ENCODE measurements at regions not wholly inside any gene's neighbourhood (a gene's known extent, or its start where the extent isn't known, plus 50 kb on each side); places are given as distances from the start of the nearest gene placed in this dataset.
A peak's percentile ranks its signal among the peaks of the same experiment; 100 is the strongest.

DNA sequence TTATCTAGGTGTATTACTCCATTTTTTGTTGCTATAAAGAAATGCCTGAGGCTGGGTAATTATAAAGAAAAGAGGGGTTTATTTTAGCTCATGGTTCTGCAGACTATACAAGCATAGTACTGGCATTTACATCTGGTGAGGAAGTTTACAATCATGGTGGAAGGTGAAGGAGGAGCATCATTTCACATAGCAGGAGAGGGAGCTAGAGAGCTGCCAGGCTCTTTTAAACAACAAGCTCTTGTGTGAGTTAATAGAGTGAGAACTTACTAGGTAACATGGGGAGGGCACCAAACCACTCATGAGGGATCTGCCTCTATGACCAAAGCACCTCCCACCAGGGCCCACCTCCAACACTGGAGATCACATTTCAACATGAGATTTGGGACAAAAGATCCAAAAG, 221.7 kb upstream of the GPC6 start:
- peaks cover 4% of the 10 kb centered on the region; the same call in 1 of the 2 replicates for H3K9me3 ChIP-seq
- no peak overlapping the region for H3K27ac ChIP-seq (ENCODE audit: low read depth in 2 of 2, low read length in 1 of 2)
- TF ChIP-seq FOXJ3 (CRISPR knock-in tag; IDR thresholded peaks at IDR 0.05) (no peak), RXRA (IDR thresholded peaks at IDR 0.05; ENCODE audit: borderline replicate concordance, low read depth) (no peak), EP300 (IDR thresholded peaks at IDR 0.05; ENCODE audit: borderline replicate concordance in 1 of 2, low read depth in 1 of 2, low read length in 1 of 2) (no peak), RAD21 (IDR thresholded peaks at IDR 0.05; ENCODE audit: low read length) (peak; percentile 29), TEAD4 (IDR thresholded peaks at IDR 0.05; ENCODE audit: borderline replicate concordance, insufficient read depth) (no peak)
- TF ChIP-seq, protein P1, sequence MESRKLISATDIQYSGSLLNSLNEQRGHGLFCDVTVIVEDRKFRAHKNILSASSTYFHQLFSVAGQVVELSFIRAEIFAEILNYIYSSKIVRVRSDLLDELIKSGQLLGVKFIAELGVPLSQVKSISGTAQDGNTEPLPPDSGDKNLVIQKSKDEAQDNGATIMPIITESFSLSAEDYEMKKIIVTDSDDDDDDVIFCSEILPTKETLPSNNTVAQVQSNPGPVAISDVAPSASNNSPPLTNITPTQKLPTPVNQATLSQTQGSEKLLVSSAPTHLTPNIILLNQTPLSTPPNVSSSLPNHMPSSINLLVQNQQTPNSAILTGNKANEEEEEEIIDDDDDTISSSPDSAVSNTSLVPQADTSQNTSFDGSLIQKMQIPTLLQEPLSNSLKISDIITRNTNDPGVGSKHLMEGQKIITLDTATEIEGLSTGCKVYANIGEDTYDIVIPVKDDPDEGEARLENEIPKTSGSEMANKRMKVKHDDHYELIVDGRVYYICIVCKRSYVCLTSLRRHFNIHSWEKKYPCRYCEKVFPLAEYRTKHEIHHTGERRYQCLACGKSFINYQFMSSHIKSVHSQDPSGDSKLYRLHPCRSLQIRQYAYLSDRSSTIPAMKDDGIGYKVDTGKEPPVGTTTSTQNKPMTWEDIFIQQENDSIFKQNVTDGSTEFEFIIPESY (IDR thresholded peaks at IDR 0.05; ENCODE audit: borderline replicate concordance, low read depth), result no peak
- TF ChIP-seq, protein P2, sequence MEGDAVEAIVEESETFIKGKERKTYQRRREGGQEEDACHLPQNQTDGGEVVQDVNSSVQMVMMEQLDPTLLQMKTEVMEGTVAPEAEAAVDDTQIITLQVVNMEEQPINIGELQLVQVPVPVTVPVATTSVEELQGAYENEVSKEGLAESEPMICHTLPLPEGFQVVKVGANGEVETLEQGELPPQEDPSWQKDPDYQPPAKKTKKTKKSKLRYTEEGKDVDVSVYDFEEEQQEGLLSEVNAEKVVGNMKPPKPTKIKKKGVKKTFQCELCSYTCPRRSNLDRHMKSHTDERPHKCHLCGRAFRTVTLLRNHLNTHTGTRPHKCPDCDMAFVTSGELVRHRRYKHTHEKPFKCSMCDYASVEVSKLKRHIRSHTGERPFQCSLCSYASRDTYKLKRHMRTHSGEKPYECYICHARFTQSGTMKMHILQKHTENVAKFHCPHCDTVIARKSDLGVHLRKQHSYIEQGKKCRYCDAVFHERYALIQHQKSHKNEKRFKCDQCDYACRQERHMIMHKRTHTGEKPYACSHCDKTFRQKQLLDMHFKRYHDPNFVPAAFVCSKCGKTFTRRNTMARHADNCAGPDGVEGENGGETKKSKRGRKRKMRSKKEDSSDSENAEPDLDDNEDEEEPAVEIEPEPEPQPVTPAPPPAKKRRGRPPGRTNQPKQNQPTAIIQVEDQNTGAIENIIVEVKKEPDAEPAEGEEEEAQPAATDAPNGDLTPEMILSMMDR (IDR thresholded peaks at IDR 0.05), result peak; percentile 35
- H3K27me3 ChIP-seq (ENCODE audit: insufficient read depth), result no peaks in the 10 kb centered on the region
- H2AFZ ChIP-seq (ENCODE audit: low read depth), result no peak overlapping the region
- H3K9ac ChIP-seq, result no peak overlapping the region
- H3K4me3 ChIP-seq (ENCODE audit: low read depth in 2 of 2, low read length in 1 of 2), result no peak overlapping the region
- H3K79me2 ChIP-seq (ENCODE audit: insufficient read depth), result no peaks in the 10 kb centered on the region
- H3F3A ChIP-seq (replicated peaks; ENCODE audit: insufficient read depth), result no peaks in the 10 kb centered on the region
- no peaks in the 10 kb centered on the region for H3K9me2 ChIP-seq
- no peaks in the 10 kb centered on the region for H4K20me1 ChIP-seq (ENCODE audit: insufficient read depth)
- POLR2A ChIA-PET, result no interaction called here
- DNase-seq, result no peak
- CTCF ChIA-PET, result no interaction called here
- no peaks in the 10 kb centered on the region for H3K36me3 ChIP-seq (replicated peaks in 1 of 2; ENCODE audit: control insufficient read depth in 1 of 2, insufficient read depth in 2 of 2, low read length in 1 of 2)
- no peaks in the 10 kb centered on the region for H3K4me1 ChIP-seq (ENCODE audit: control insufficient read depth in 1 of 2, insufficient read depth in 2 of 2, low read depth in 1 of 2, low read length in 1 of 2)
- no peak overlapping the region for H3K4me2 ChIP-seq

DNA sequence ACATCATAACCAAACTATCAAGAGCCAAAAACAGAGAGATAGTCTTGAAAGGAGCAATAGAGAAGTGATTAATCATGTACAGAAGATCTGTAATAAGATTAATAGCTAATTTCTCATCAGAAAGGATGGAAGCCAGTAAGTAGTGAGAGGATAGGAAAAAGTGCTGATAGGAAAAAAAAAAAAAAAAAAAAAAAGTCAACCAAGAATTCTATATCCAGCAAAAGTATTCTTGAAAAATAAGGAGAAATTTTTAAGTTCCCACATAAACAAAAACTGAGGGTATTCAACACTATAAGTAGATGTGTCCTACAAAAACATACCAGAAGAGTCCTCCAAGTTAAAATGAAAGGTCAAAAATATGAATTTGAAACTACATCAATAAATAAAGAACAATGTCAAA, 218.7 kb upstream of the GPC6 start:
- Histone ChIP-seq H3K79me2 (ENCODE audit: insufficient read depth) (no peaks in the 10 kb centered on the region), H3K27ac (ENCODE audit: low read depth in 2 of 2, low read length in 1 of 2) (no peak overlapping the region), H3K9me2 (no peaks in the 10 kb centered on the region), H3K27me3 (ENCODE audit: insufficient read depth) (no peaks in the 10 kb centered on the region), H3K36me3 (replicated peaks in 1 of 2; ENCODE audit: control insufficient read depth in 1 of 2, insufficient read depth in 2 of 2, low read length in 1 of 2) (no peaks in the 10 kb centered on the region), H3K4me3 (ENCODE audit: low read depth in 2 of 2, low read length in 1 of 2) (no peak overlapping the region), H3F3A (replicated peaks; ENCODE audit: insufficient read depth) (no peaks in the 10 kb centered on the region), H3K9ac (no peak overlapping the region), H3K4me1 (ENCODE audit: control insufficient read depth in 1 of 2, insufficient read depth in 2 of 2, low read depth in 1 of 2, low read length in 1 of 2) (no peaks in the 10 kb centered on the region), H2AFZ (ENCODE audit: low read depth) (no peak overlapping the region), H4K20me1 (ENCODE audit: insufficient read depth) (no peaks in the 10 kb centered on the region), H3K9me3 (peaks cover 4% of the 10 kb centered on the region; the same call in 1 of the 2 replicates), H3K4me2 (no peak overlapping the region)
- POLR2A ChIA-PET, result no interaction called here
- CTCF ChIA-PET, result no interaction called here
- no peak for DNase-seq
- TF ChIP-seq, protein P3, sequence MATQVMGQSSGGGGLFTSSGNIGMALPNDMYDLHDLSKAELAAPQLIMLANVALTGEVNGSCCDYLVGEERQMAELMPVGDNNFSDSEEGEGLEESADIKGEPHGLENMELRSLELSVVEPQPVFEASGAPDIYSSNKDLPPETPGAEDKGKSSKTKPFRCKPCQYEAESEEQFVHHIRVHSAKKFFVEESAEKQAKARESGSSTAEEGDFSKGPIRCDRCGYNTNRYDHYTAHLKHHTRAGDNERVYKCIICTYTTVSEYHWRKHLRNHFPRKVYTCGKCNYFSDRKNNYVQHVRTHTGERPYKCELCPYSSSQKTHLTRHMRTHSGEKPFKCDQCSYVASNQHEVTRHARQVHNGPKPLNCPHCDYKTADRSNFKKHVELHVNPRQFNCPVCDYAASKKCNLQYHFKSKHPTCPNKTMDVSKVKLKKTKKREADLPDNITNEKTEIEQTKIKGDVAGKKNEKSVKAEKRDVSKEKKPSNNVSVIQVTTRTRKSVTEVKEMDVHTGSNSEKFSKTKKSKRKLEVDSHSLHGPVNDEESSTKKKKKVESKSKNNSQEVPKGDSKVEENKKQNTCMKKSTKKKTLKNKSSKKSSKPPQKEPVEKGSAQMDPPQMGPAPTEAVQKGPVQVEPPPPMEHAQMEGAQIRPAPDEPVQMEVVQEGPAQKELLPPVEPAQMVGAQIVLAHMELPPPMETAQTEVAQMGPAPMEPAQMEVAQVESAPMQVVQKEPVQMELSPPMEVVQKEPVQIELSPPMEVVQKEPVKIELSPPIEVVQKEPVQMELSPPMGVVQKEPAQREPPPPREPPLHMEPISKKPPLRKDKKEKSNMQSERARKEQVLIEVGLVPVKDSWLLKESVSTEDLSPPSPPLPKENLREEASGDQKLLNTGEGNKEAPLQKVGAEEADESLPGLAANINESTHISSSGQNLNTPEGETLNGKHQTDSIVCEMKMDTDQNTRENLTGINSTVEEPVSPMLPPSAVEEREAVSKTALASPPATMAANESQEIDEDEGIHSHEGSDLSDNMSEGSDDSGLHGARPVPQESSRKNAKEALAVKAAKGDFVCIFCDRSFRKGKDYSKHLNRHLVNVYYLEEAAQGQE (IDR thresholded peaks at IDR 0.05; ENCODE audit: low read depth, low read length), result no peak
- TF ChIP-seq RCOR1 (IDR thresholded peaks at IDR 0.05; ENCODE audit: low read length) (no peak), SIN3A (IDR thresholded peaks at IDR 0.05; ENCODE audit: borderline replicate concordance, low read depth, low read length) (no peak), YY1 (IDR thresholded peaks at IDR 0.05; ENCODE audit: low read depth) (no peak), RFX5 (IDR thresholded peaks at IDR 0.05; ENCODE audit: low read length) (no peak), TAF1 (IDR thresholded peaks at IDR 0.05; ENCODE audit: borderline replicate concordance, low read depth, low read length) (no peak), NFIC (IDR thresholded peaks at IDR 0.05; ENCODE audit: borderline replicate concordance) (no peak), TCF12 (IDR thresholded peaks at IDR 0.05) (no peak), EP300 (IDR thresholded peaks at IDR 0.05; ENCODE audit: borderline replicate concordance in 1 of 2, low read depth in 1 of 2, low read length in 1 of 2) (no peak), MAX (IDR thresholded peaks at IDR 0.05; ENCODE audit: low read depth) (no peak), IRF3 (IDR thresholded peaks at IDR 0.05; ENCODE audit: low read depth, low read length) (no peak), NRF1 (IDR thresholded peaks at IDR 0.05; ENCODE audit: low read depth, low read length) (no peak)
- TF ChIP-seq, protein P4, sequence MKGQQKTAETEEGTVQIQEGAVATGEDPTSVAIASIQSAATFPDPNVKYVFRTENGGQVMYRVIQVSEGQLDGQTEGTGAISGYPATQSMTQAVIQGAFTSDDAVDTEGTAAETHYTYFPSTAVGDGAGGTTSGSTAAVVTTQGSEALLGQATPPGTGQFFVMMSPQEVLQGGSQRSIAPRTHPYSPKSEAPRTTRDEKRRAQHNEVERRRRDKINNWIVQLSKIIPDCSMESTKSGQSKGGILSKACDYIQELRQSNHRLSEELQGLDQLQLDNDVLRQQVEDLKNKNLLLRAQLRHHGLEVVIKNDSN (IDR thresholded peaks at IDR 0.05; ENCODE audit: borderline replicate concordance, low read depth), result no peak

All from SK-N-SH (cell line).